Coronary artery (tissue), 2 donors: ENCODE measurements at regions not wholly inside any gene's neighbourhood (a gene's known extent, or its start where the extent isn't known, plus 50 kb on each side); places are given as distances from the start of the nearest gene placed in this dataset.

Experiments used
- DNase-seq: peaks from one replicate; pipeline ENCODE4 v3.0.0-alpha.2; 2017; ENCODE audit warnings: low spot score
- H3K27ac ChIP-seq, 2 donors: fragments of 200-600 bp; sonication (generic); one replicate each; pipeline ENCODE4 v1.5.1; 2016 to 2019
- H3K4me3 ChIP-seq: fragments of 200-600 bp; sonication (generic); 2 replicates; pipeline ENCODE4 v1.5.1; 2016; ENCODE audit warnings: mild to moderate bottlenecking, moderate library complexity
- CTCF ChIP-seq: fragments of 200-600 bp; sonication (generic); IDR thresholded peaks from one replicate; pipeline ENCODE4 v1.5.1; 2019; ENCODE audit warnings: antibody characterized with exemption

GRCh38 chr4:28639747-28640146 lies 1779.1 kb downstream of the STIM2 start:
- H3K4me3 ChIP-seq, result no peak overlapping the region
- DNase-seq, result no peak
- no peak for TF ChIP-seq CTCF

DNA sequence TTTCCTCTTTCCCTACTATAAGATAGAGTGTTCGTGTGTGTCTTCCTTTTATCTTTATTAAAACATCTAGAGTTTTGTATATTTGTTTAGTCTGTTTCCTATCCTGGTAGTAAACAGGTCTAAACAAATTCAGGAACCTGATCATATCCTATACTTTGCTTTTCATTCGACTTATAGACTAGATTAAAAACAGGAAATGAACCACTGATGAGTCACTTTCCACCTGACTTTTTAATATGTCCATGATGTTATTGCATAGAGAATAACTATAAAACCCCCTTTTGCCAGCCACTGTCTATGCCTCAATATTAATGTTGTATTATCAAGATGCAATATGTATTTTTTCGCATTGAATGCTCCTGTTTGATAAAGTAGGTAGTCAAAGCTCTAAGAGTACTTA lies 1794.0 kb downstream of the STIM2 start:
- DNase-seq, result no peak
- Histone ChIP-seq H3K27ac (no peak overlapping the region), H3K4me3 (no peak overlapping the region)
- no peak for TF ChIP-seq CTCF

More at GRCh38 chr4:28639747-28640146, 1779.1 kb downstream of the STIM2 start:
- H3K27ac ChIP-seq, result no peak overlapping the region

- no peak for DNase-seq
- TF ChIP-seq CTCF, result no peak
Measured at GRCh38 chr4:28665306-28665705, 1804.7 kb downstream of the STIM2 start.

GRCh38 chr4:28675582-28675981 lies 1814.9 kb downstream of the STIM2 start:
- DNase-seq, result no peak
- H3K4me3 ChIP-seq, result no peak overlapping the region
- H3K27ac ChIP-seq, result no peak overlapping the region
- no peak for TF ChIP-seq CTCF

More at GRCh38 chr4:28665306-28665705, 1804.7 kb downstream of the STIM2 start:
- Histone ChIP-seq H3K27ac (no peak overlapping the region), H3K4me3 (no peak overlapping the region)

DNA sequence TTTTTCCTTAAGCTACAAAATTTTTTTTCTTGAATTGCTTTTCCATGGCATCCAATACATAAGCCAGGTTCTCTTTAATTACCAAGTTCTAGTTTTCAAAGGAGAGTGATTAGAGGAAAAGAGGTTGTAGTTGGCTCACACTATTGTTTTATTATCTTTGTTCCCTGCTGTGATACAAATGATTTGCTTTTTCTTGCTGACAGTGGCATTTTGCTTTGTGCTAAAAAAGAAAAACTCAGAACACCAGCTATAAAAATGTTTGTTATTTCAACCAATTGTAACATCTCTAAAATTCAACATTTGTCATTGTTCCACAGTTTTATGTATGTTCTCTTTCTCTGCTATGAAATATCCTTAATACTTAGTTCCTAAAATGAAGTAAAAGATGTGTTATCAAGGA lies 1817.2 kb downstream of the STIM2 start:
- H3K4me3 ChIP-seq, result no peak overlapping the region
- no peak for DNase-seq
- no peak overlapping the region for H3K27ac ChIP-seq
- no peak for TF ChIP-seq CTCF

- Histone ChIP-seq H3K27ac (no peak overlapping the region), H3K4me3 (no peak overlapping the region)
- DNase-seq, result no peak
- no peak for TF ChIP-seq CTCF
Measured at GRCh38 chr4:28682847-28683246, 1822.2 kb downstream of the STIM2 start.

GRCh38 chr4:28686618-28687017 lies 1826.0 kb downstream of the STIM2 start:
- H3K27ac ChIP-seq, result no peak overlapping the region
- no peak overlapping the region for H3K4me3 ChIP-seq
- DNase-seq, result no peak
- no peak for TF ChIP-seq CTCF
